CD8-positive, alpha-beta memory T cell (primary cell): ENCODE measurements at regions not wholly inside any gene's neighbourhood (a gene's known extent, or its start where the extent isn't known, plus 50 kb on each side); places are given as distances from the start of the nearest gene placed in this dataset.

Experiments
- CTCF ChIA-PET: fragments of 350-600 bp; sonication (Branson Sonifier 250); formaldehyde crosslinking; loops from one replicate; lab custom pipeline; 2021; ENCODE audit warnings: antibody characterized with exemption; lab: Charles Lee
- POLR2A ChIA-PET: fragments of 350-600 bp; sonication (Branson Sonifier 250); formaldehyde crosslinking; loops from one replicate; lab custom pipeline; 2021; ENCODE audit warnings: antibody characterized with exemption; lab: Charles Lee
- DNase-seq, 5 donors: peaks; one replicate each; pipeline versions ENCODE4 v3.0.0 to v3.0.0-alpha.2; 2020 to 2022; ENCODE audit warnings: mixed read lengths in 1 of 5
- H3K27ac ChIP-seq: one replicate; pipeline ENCODE4 v1.7.0; 2013; ENCODE audit warnings: low read depth, mild to moderate bottlenecking, low read length, moderate library complexity
- H3K27me3 ChIP-seq: 2 replicates; pipeline ENCODE4 v1.7.0; 2013; ENCODE audit warnings: low read length, mild to moderate bottlenecking; ENCODE audit not compliant: insufficient read depth, poor library complexity, severe bottlenecking
- H3K36me3 ChIP-seq: 2 replicates; pipeline ENCODE4 v1.7.0; 2013; ENCODE audit warnings: mild to moderate bottlenecking, low read length, moderate library complexity; ENCODE audit not compliant: insufficient read depth
- H3K4me1 ChIP-seq: 2 replicates; pipeline ENCODE4 v1.7.0; 2013; ENCODE audit warnings: mild to moderate bottlenecking, low read length, moderate library complexity; ENCODE audit not compliant: insufficient read depth
- H3K4me3 ChIP-seq: 2 replicates; pipeline ENCODE4 v1.7.0; 2013; ENCODE audit warnings: mild to moderate bottlenecking, low read length
- H3K9me3 ChIP-seq: 2 replicates; pipeline ENCODE4 v1.7.0; 2013; ENCODE audit warnings: mild to moderate bottlenecking, low read length
- H3K27ac Mint-ChIP-seq, 8 donors: one replicate each; pipeline ENCODE4 v1.8.0; 2020 to 2021; ENCODE audit warnings: mixed read lengths in 8 of 8, mild to moderate bottlenecking in 6 of 8, inconsistent platforms in 3 of 8, moderate library complexity in 3 of 8
- H3K27me3 Mint-ChIP-seq, 2 donors: one replicate each; pipeline ENCODE4 v1.8.0; 2020 to 2021; ENCODE audit warnings: mixed read lengths in 2 of 2, mild to moderate bottlenecking in 1 of 2, moderate library complexity in 1 of 2
- H3K36me3 Mint-ChIP-seq, 3 donors: one replicate each; pipeline ENCODE4 v1.8.0; 2020 to 2021; ENCODE audit warnings: mixed read lengths in 3 of 3, inconsistent platforms in 1 of 3, mild to moderate bottlenecking in 1 of 3
- H3K4me1 Mint-ChIP-seq, 3 donors: one replicate each; pipeline ENCODE4 v1.8.0; 2020 to 2021; ENCODE audit warnings: mixed read lengths in 3 of 3, inconsistent platforms in 1 of 3, mild to moderate bottlenecking in 1 of 3
- H3K4me3 Mint-ChIP-seq, 7 donors: one replicate each; pipeline ENCODE4 v1.8.0; 2020 to 2021; ENCODE audit warnings: mixed read lengths in 7 of 7, mild to moderate bottlenecking in 6 of 7, moderate library complexity in 4 of 7, inconsistent platforms in 2 of 7
- H3K9me3 Mint-ChIP-seq, 5 donors: one replicate each; pipeline ENCODE4 v1.8.0; 2020 to 2022; ENCODE audit warnings: mixed read lengths in 5 of 5, mild to moderate bottlenecking in 3 of 5, moderate library complexity in 2 of 5, inconsistent platforms in 1 of 5

DNA sequence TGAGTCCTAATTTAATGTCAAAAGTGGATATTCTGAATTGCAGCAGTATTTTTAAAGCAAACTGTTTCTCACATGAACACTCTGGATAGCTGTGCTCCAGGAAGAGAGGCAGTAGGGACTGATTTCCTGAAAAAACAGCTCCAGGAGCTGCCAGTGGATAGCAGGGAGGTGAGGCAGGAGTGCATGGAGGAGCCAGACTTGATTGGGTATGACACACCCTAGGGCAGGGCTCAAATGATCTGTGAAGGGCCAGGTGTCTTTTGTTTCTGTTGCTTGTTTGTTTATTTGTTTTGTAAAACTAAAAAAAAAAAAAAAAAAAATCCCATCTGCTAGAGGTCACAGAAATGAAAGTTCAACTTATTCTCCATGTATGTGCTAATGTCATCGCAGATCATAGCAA lies 83.4 kb downstream of the ADRB2 start:
- ChIA-PET CTCF (interaction anchor here (0.9 kb wide), 1 partner anchor 41 kb away, joined by 3 read pairs; no protein-coding TSS in a partner anchor), POLR2A (no interaction called here)
- DNase-seq = no peak
- Mint-ChIP-seq H3K36me3 (peaks cover 0 to 2% (median 0%) of the 10 kb centered on the region in 3 donors), H3K4me3 (peak overlapping the region in 1 of 7 donors; percentile 41), H3K4me1 (peaks cover 26 to 35% (median 28%) of the 10 kb centered on the region in 3 donors), H3K27me3 (peaks cover 0 to 2% of the 10 kb centered on the region in 2 donors), H3K27ac (peak overlapping the region in 3 of 8 donors; percentile 25 to 82 (median 63)), H3K9me3 (peaks cover 0 to 2% (median 0%) of the 10 kb centered on the region in 5 donors)
- Histone ChIP-seq H3K4me1 (no peaks in the 10 kb centered on the region), H3K36me3 (no peaks in the 10 kb centered on the region), H3K27me3 (no peaks in the 10 kb centered on the region), H3K27ac (no peak overlapping the region), H3K4me3 (no peak overlapping the region), H3K9me3 (no peaks in the 10 kb centered on the region)

- peaks cover 0 to 2% (median 0%) of the 10 kb centered on the region in 3 donors for H3K36me3 Mint-ChIP-seq
- CTCF ChIA-PET = interaction anchor here (0.9 to 1.2 kb wide), 3 partner anchors 12 to 48 kb away, joined by 3 to 4 read pairs (median 3); no protein-coding TSS in a partner anchor
These were observed 83.8 kb downstream of the ADRB2 start for GRCh38 chr5:148910216-148910615.

GRCh38 chr5:148910686-148911361 lies 84.4 kb downstream of the ADRB2 start:
- H3K27me3 ChIP-seq = no peaks in the 10 kb centered on the region
- ChIA-PET POLR2A (no interaction called here), CTCF (interaction anchor here (0.9 to 1.2 kb wide), 3 partner anchors 13 to 47 kb away, joined by 3 to 4 read pairs (median 3); no protein-coding TSS in a partner anchor)
- H3K9me3 ChIP-seq = no peaks in the 10 kb centered on the region
- H3K27ac ChIP-seq = no peak overlapping the region
- H3K4me1 ChIP-seq = no peaks in the 10 kb centered on the region
- Mint-ChIP-seq H3K36me3 (peaks cover 0 to 2% (median 0%) of the 10 kb centered on the region in 3 donors), H3K9me3 (peaks cover 0 to 2% (median 0%) of the 10 kb centered on the region in 5 donors), H3K27ac (peak overlapping the region in 5 of 8 donors; percentile 11 to 82 (median 46)), H3K4me1 (peaks cover 26 to 42% (median 29%) of the 10 kb centered on the region in 3 donors), H3K4me3 (peak overlapping the region in 2 of 7 donors; percentile 41 to 43), H3K27me3 (peaks cover 0 to 2% of the 10 kb centered on the region in 2 donors)
- H3K36me3 ChIP-seq = no peaks in the 10 kb centered on the region
- no peak overlapping the region for H3K4me3 ChIP-seq
- DNase-seq = no peak

More at GRCh38 chr5:148910216-148910615, 83.8 kb downstream of the ADRB2 start:
- no peak overlapping the region for H3K4me3 ChIP-seq
- Mint-ChIP-seq H3K4me3 (peak overlapping the region in 4 of 7 donors; percentile 4 to 43 (median 24)), H3K4me1 (peaks cover 26 to 37% (median 29%) of the 10 kb centered on the region in 3 donors), H3K9me3 (peaks cover 0 to 2% (median 0%) of the 10 kb centered on the region in 5 donors), H3K27me3 (peaks cover 0 to 2% of the 10 kb centered on the region in 2 donors), H3K27ac (peak overlapping the region in 6 of 8 donors; percentile 13 to 82 (median 50))
- no peaks in the 10 kb centered on the region for H3K9me3 ChIP-seq
- H3K36me3 ChIP-seq = no peaks in the 10 kb centered on the region
- DNase-seq = no peak
- H3K27me3 ChIP-seq = no peaks in the 10 kb centered on the region
- POLR2A ChIA-PET = no interaction called here
- no peaks in the 10 kb centered on the region for H3K4me1 ChIP-seq
- H3K27ac ChIP-seq = no peak overlapping the region

DNA sequence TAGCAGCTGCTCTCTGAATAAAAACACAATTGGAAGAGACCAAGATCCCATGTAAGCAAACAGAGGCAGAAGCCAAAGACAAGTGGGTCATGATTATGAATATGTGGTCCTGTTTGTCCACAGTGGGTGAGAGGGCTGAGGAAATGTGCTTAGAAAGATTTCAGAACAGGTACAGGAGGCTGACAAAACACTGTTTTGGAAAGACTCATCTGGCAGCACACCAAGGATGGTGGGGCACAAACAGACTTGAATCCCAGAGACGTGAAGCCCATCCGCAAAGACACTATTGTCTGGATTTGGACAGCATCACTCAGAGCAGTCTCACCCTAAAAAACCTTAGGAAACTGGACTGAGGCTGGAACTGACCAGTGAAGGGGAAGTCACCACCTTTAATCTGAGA lies 85.0 kb downstream of the ADRB2 start:
- DNase-seq = no peak
- no peak overlapping the region for H3K27ac ChIP-seq
- H3K4me1 ChIP-seq = no peaks in the 10 kb centered on the region
- H3K4me3 ChIP-seq = no peak overlapping the region
- H3K36me3 Mint-ChIP-seq = peaks cover 0 to 2% (median 0%) of the 10 kb centered on the region in 3 donors
- no peaks in the 10 kb centered on the region for H3K9me3 ChIP-seq
- peaks cover 26 to 41% (median 29%) of the 10 kb centered on the region in 3 donors for H3K4me1 Mint-ChIP-seq
- ChIA-PET CTCF (interaction anchor here (1.1 to 1.2 kb wide), 2 partner anchors 13 to 46 kb away, joined by 3 to 4 read pairs; no protein-coding TSS in a partner anchor), POLR2A (no interaction called here)
- H3K36me3 ChIP-seq = no peaks in the 10 kb centered on the region
- H3K4me3 Mint-ChIP-seq = no peak overlapping the region
- H3K27ac Mint-ChIP-seq = peak overlapping the region in 4 of 8 donors; percentile 11 to 81 (median 47)
- H3K9me3 Mint-ChIP-seq = peaks cover 0 to 2% (median 0%) of the 10 kb centered on the region in 5 donors
- peaks cover 0 to 2% of the 10 kb centered on the region in 2 donors for H3K27me3 Mint-ChIP-seq
- no peaks in the 10 kb centered on the region for H3K27me3 ChIP-seq

GRCh38 chr5:148912146-148912545 lies 85.7 kb downstream of the ADRB2 start:
- ChIA-PET POLR2A (no interaction called here), CTCF (no interaction called here)
- no peak for DNase-seq
- Mint-ChIP-seq H3K4me1 (peaks cover 20 to 34% (median 27%) of the 10 kb centered on the region in 3 donors), H3K27me3 (peaks cover 0 to 2% of the 10 kb centered on the region in 2 donors), H3K27ac (no peak overlapping the region), H3K4me3 (no peak overlapping the region), H3K9me3 (peaks cover 0 to 2% (median 0%) of the 10 kb centered on the region in 5 donors), H3K36me3 (no peaks in the 10 kb centered on the region)
- Histone ChIP-seq H3K4me3 (no peak overlapping the region), H3K36me3 (no peaks in the 10 kb centered on the region), H3K27ac (no peak overlapping the region), H3K9me3 (no peaks in the 10 kb centered on the region), H3K4me1 (no peaks in the 10 kb centered on the region), H3K27me3 (no peaks in the 10 kb centered on the region)

DNA sequence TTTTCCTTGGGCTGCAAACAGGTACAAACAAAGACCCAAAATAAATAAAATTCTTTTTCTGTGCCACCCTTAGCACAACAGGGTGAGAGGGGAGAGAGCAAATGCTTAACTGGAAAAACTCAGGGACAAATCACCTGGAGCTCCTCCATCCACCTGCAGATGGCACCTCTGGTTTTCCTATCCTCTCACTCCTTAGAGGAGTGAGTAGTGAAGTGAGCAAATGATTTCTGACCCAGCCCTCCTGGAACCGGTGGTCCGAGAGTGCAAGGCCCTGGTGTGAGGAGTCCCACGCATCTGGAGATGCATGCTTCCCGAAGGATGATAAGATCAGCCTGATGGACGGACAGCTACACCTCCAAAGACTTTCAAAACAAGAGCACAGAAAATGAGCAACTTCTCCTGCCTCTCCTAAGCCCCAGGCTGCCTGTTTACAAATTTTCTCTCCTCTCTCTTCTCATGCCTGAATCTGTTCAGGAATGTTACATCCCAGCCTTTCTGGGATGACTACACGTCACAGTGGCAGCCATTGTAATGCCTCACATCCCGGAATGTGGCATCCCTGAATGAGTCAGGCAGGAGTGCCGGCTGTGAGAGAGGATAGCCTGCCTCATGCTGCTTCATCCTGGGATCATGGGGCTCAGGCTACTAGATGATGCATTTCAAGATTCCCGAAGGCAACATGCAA lies 86.4 kb downstream of the ADRB2 start:
- H3K4me3 Mint-ChIP-seq = no peak overlapping the region
- H3K4me1 Mint-ChIP-seq = peaks cover 20 to 34% (median 25%) of the 10 kb centered on the region in 3 donors
- DNase-seq = no peak
- H3K36me3 ChIP-seq = no peaks in the 10 kb centered on the region
- no peaks in the 10 kb centered on the region for H3K36me3 Mint-ChIP-seq
- no peaks in the 10 kb centered on the region for H3K9me3 ChIP-seq
- no peaks in the 10 kb centered on the region for H3K27me3 ChIP-seq
- CTCF ChIA-PET = no interaction called here
- H3K27ac ChIP-seq = no peak overlapping the region
- H3K4me3 ChIP-seq = no peak overlapping the region
- no peaks in the 10 kb centered on the region for H3K4me1 ChIP-seq
- peaks cover 0 to 2% of the 10 kb centered on the region in 2 donors for H3K27me3 Mint-ChIP-seq
- POLR2A ChIA-PET = no interaction called here
- peaks cover 0 to 2% (median 0%) of the 10 kb centered on the region in 5 donors for H3K9me3 Mint-ChIP-seq
- no peak overlapping the region for H3K27ac Mint-ChIP-seq

- H3K4me3 ChIP-seq = no peak overlapping the region
- no peak overlapping the region for H3K27ac Mint-ChIP-seq
- H3K4me1 Mint-ChIP-seq = peaks cover 20 to 34% (median 25%) of the 10 kb centered on the region in 3 donors
- no peaks in the 10 kb centered on the region for H3K9me3 ChIP-seq
- no peaks in the 10 kb centered on the region for H3K27me3 ChIP-seq
- no peaks in the 10 kb centered on the region for H3K36me3 Mint-ChIP-seq
- no peaks in the 10 kb centered on the region for H3K4me1 ChIP-seq
- DNase-seq = no peak
- H3K27ac ChIP-seq = no peak overlapping the region
- H3K9me3 Mint-ChIP-seq = peaks cover 0 to 2% (median 0%) of the 10 kb centered on the region in 5 donors
- H3K36me3 ChIP-seq = no peaks in the 10 kb centered on the region
- POLR2A ChIA-PET = no interaction called here
- no peak overlapping the region for H3K4me3 Mint-ChIP-seq
- H3K27me3 Mint-ChIP-seq = peaks cover 0 to 2% of the 10 kb centered on the region in 2 donors
- CTCF ChIA-PET = interaction anchor here (0.9 kb wide), 1 partner anchor 64 kb away, joined by 3 read pairs; no protein-coding TSS in a partner anchor
These were observed 87.1 kb downstream of the ADRB2 start for GRCh38 chr5:148913493-148913892.
